Islet of Langerhans (tissue), 1 donor: ENCODE measurements at regions not wholly inside any gene's neighbourhood (a gene's known extent, or its start where the extent isn't known, plus 50 kb on each side); places are given as distances from the start of the nearest gene placed in this dataset.

Experiments used
- FAIRE-seq: peaks from one replicate; lab custom pipeline; 2011; peaks lifted over from hg19 to GRCh38; lab: Jason Lieb, UNC

- FAIRE-seq, result no peak
These were observed 165.7 kb upstream of the SMC2 start for GRCh38 chr9:103928442-103928841.

DNA sequence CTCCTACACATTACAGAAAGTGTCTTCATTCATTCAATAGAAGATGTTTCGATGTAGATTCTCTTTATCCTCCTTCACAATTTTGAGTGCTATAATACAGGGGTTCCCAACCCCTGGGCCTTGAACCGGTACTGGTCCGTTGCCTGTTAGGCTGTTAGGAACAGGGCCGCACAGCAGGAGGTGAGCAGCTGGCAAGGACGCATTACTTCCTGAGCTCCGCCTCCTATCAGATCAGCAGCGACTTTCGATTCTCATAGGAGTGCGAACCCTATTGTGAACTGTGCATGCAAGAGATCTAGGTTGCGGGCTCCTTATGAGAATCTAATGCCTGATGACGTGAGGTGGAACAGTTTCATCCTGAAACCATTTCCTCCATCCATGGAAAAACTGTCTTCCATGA is 153.0 kb upstream of the SMC2 start:
- no peak for FAIRE-seq

GRCh38 chr9:103942200-103942599 is 151.9 kb upstream of the SMC2 start:
- FAIRE-seq, result no peak

DNA sequence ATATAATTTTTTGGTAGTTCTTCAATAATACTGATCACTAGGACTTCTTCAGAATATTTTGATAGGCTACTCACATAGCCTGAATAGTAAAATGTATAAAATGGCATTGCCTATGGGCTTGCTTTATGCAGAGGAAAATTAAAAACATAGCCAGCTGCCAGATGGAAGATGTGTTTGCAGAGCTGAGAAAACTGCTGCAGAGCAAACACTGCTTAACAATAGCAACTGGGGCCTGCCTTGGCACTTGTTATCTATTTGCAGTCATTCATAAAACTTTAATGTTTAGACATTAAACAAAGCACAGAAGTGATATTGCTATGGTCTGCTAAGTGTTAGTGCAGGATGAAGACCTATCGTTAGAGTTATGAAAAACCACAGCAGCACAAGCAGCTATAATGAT is 151.5 kb upstream of the SMC2 start:
- no peak for FAIRE-seq

- FAIRE-seq, result no peak
These were observed 145.0 kb upstream of the SMC2 start for GRCh38 chr9:103949096-103949495.

DNA sequence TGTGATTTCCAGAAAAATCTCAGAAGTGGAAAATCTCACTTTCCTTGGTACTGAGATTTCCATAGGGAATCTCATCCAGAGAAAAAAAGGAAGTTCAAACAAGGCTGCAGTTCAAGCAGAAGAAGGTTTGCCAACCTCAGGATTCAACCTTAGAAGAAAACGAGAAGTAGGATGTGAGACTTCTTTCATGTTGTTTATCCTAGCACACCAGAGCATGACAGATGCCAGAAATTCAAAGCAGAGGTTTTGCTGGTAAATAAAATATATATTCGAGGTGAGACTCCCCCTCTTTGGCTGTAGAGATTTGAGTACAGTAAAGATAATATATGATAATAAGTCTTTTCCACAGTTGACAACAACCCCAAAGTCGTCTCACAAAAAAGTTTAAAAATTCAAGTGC is 116.9 kb upstream of the SMC2 start:
- FAIRE-seq, result no peak

DNA sequence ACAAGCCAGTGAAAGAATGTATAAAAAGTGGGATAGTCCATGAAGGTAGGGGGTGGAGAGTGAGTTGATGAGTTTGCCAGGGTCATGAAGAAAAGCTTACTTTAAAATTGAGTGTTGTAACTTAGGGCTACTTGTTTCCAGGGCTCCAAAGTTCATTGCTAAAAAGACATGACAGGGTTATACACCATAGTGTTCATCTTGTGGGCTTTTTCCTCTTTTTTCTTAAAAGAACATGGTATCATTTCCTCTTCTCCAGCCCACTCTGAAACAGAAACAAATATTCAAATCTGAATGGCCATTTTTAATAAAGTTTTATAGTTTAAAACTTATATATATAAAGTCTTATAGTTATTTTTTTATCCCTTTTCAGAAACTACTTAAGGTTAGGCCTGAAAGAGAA is 115.7 kb upstream of the SMC2 start:
- FAIRE-seq, result no peak

DNA sequence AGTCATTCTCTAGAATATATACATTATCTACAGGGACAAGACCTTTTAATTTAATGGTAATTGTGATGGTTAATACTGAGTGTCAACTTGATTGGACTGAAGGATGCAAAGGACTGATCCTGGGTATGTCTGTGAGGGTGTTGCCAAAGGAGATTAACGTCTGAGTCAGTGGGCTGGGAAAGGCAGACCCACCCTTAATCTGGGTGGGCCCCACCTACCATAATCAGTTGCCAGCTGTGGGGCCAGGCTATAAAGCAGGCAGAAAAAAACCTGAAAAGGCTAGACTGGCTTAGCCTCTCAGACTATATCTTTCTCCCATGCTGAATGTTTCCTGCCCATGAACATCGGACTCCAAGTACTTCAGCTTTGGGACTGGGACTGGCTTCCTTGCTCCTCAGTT is 112.2 kb upstream of the SMC2 start:
- FAIRE-seq, result no peak

- no peak for FAIRE-seq
These were observed 109.0 kb upstream of the SMC2 start for GRCh38 chr9:103985077-103985476.

DNA sequence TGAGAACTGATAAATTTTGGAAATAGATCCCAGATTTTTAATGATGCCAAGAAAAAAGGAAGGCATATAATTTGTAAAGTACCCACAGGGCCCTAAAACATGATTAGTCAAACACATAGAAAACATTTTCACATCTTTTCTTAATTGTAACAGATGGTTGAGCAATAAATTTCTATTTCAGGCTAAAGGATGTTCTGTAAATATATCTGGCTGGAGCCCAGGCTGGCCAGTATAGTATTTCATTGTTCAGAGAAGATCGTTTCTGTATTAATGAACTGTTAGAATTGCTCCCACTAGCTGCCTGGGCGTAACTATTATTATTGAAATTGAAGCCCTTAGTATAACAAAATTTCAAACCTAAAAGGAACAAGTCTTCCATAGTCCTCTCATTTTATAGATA is 105.3 kb upstream of the SMC2 start:
- no peak for FAIRE-seq

GRCh38 chr9:103990311-103990710 is 103.8 kb upstream of the SMC2 start:
- no peak for FAIRE-seq

DNA sequence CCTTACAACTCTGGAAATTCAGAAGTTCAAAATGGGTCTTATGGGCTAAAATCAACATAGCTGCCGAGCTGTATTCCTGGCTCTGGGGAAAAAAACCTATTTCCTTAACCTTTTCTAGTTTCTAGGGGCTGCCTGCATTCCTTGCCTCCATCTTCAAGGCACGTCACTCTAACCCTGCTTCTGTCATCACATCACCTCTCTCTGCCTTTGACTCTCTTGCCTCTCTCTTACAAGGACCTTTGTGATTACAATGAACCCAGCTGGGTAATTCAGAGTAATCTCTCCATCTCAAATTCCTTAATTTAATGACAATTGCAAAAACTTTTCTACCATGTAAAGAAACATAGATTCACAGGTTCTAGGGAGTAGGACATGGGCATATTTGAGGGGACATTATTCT is 103.1 kb upstream of the SMC2 start:
- no peak for FAIRE-seq

- no peak for FAIRE-seq
These were observed 102.4 kb upstream of the SMC2 start for GRCh38 chr9:103991698-103992097.

DNA sequence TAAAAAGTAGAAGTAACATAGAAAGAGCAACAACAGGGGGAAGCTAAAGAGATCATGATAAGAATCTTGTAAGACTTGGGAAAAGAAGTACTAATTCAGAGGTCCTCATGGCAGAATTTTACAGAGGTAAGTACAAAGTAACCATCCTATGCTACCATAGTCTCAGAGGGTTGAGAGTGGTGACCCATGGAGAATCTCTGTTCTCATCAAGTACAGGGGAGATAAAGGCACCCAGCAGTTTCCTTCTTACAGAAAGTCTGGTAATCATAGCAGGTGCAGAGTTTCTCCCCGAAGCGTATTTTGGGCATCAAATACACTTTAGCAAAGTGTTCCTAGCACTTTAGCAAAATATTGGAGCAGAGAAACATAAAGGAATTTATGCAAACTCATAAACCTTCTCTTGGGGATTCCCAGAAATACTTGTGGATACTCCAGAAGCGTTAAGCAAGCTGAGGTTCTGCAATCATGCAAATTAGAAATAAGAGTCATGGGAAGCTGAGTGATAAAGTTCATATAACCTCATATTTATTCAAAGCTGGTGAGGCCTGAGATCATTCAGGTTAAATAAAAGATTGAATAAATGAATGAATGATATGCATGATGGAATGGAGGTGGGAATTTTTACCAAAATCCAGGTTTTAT is 101.0 kb upstream of the SMC2 start:
- no peak for FAIRE-seq

DNA sequence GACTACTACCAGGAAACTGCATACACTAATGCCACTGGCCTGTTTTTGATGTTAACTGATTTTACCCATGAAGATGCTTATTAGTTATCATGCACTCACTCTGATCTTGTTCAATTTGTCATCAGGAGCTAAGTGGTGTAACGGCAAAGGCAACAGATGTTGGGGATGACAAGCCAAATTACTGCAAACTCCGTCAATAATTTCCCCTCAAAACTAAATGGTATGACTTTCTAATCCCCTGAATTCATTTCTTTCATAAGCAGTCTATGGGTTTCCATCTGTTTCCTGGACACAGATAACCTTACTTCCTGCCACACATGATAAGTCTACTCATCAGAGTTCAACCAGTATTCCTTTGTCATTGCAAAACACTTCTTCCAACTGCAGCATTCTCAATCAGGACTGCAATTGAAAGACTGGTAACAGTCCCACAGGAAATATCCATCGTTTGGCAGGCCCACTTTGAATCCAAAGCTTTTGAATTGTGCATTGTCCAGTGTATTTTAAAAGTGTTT is 96.2 kb upstream of the SMC2 start:
- no peak for FAIRE-seq

DNA sequence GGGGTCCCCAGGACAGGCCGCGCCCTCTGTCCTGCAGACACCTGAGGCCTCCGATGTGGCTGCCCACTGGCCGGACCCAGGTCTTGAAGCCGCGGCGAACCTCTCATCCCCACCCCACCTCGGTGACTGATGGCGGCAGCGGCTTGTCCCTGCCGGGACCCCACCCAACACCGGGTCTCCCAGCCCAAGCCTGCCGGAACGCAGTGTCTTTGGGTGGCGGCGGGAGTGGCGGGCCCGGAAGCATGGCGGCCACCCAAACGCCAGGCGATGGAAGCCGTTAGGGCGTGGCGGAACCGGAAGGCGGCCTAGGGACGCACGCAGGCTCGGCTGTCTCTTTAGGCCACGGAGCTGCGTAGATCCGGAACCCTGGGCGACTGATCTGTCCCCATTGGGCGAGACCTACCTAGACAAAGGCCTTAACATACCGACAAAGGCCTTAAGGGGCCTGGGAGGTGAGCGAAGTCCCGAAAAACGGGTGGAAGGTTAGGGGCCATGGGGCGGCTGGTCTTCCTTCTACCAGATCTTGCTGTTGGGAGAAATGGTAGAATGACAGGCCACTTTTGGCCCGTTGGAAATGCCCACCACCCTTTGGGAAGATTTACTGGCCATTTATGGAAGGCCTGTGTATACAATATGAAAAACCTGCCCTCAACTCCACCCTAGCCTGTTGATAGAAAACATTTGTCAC is 94.6 kb upstream of the SMC2 start:
- no peak for FAIRE-seq

DNA sequence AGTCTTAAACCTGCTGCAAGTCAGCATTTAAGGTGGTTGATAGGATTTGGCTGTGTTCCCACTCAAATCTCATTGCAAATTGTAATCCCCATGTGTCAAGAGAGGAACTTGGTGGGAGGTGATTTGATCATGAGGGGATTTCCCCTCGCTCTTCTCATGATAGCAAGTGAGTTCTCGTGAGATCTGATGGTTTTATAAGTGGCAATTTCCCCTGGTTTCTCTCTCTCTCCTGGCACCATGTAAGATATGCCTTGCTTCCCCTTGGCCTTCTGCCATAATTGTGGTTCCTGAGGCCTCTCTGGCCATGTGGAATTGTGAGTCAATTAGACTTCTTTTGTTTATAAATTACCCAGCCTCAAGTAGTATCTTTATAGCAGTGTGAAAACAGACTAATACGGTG is 84.3 kb upstream of the SMC2 start:
- no peak for FAIRE-seq

DNA sequence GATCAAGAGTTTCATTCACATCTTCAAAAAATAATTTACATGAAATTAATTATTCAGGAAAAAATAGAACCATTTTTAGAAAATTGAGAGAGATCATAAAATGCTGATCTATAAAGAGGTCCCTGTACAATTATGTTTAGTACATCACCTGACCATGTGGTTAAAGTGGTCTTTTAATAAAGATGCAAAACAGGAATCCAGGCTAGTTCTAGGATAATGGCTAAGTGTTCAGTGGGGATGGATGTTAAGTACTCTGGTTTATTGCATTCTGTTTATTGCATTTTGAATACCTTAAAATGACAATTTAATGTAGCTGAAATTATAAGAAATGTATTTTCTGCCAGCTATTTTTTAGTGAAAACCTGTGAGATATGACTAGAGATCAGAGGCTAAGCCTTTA is 72.0 kb upstream of the SMC2 start:
- peak; percentile 58 for FAIRE-seq

DNA sequence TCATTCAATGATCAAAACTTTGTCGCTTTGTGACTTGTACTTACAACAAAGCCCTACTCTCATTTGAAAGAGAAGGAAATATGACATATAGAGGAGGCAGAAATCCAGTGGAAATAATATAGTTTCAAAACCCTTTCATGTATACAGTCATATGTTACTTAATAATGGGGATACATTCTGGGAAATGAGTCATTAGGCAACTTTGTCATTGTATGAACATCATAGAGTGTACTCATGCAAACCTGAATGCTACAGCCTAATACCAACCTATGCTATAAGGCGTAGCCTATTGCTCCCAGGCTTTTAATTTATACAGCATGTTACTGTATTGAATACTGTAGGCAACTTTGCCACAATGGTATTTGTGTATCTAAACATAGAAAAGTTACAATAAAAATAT is 69.0 kb upstream of the SMC2 start:
- no peak for FAIRE-seq

- FAIRE-seq, result no peak
These were observed 68.2 kb upstream of the SMC2 start for GRCh38 chr9:104025945-104026344.

GRCh38 chr9:104027295-104027694 is 66.8 kb upstream of the SMC2 start:
- no peak for FAIRE-seq

DNA sequence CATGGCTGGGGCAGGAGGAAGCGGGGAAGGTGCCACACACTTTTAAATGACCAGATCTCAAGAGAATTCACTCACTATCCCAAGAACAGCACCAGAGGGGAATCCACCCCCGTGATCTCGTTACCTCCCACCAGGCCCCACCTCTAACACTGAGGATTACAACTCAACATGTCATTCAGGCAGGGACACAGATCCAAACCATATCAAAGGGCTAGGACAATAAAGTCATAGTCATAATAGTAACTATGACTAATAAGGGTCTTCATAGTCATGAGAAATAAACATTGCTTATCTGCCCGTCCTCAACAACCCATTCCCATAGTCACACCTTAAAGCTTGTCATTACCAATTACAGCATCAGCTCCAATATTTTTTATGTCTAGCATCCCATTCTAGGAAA is 65.3 kb upstream of the SMC2 start:
- no peak for FAIRE-seq
